ENCODE measurements at regions not wholly inside any gene's neighbourhood (a gene's known extent, or its start where the extent isn't known, plus 50 kb on each side); places are given as distances from the start of the nearest gene placed in this dataset.

DNA sequence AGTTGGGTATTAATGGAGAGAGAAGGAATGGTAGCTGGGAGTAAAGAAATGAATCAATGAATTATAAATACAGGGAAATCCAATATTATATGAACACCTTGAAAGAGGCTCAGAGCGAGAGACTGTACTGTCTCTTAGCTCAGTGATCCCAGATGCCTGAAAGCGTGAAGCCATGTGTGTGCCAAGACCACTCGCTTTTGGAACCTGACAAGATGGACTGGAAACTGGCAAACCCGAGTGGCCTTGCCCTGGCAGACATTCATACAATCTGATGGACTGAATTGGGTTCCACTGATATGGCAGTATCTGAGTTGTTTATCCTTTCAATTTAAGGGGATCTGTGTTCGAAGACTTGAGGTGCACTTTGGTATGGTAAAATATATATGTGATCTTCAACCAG is 170.3 kb downstream of the ERCC6L2 start:
- ChIA-PET CTCF (interaction anchor here (1.0 kb wide), 1 partner anchor 10 kb away, joined by 3 read pairs; no protein-coding TSS in a partner anchor), POLR2A (no interaction called here)
- no peak for DNase-seq (ENCODE audit: low read depth, low spot score)
- no peak overlapping the region for H3K27ac ChIP-seq (ENCODE audit: insufficient read depth, low read depth, low read length)
- no peak overlapping the region for H3K9ac ChIP-seq (replicated peaks; ENCODE audit: extremely low read depth, insufficient read depth, low read length)
- H3K79me2 ChIP-seq (ENCODE audit: control insufficient read depth, insufficient read depth, low read length), result no peaks in the 10 kb centered on the region
- dilution Hi-C loops (cut with MboI; ENCODE audit: extremely low pct_ligation_motif_present, low sequenced_read_pairs) (no loop called here), intact Hi-C loops (cut with micrococcal nuclease) (no loop called here)
- H3K4me1 ChIP-seq (ENCODE audit: control insufficient read depth, extremely low read depth, insufficient read depth, low read length), result no peaks in the 10 kb centered on the region
- H3K4me3 ChIP-seq (replicated peaks in 1 of 3; ENCODE audit: insufficient read depth in 1 of 3, low read depth in 1 of 3, low read length in 3 of 3), result no peak overlapping the region
- H3K9me1 ChIP-seq (replicated peaks; ENCODE audit: control insufficient read depth, extremely low read depth, insufficient read depth, low read length), result no peaks in the 10 kb centered on the region
- BruUV-seq (replicated peaks), result no TSS peak
- TF ChIP-seq POLR2A (IDR thresholded peaks at IDR 0.05; ENCODE audit: low read depth, low read length) (no peak), JUN (IDR thresholded peaks at IDR 0.05; ENCODE audit: borderline replicate concordance, insufficient read depth, insufficient read length, low read depth) (no peak), EZH2 (IDR thresholded peaks at IDR 0.05; ENCODE audit: borderline replicate concordance, low read depth, low read length, severe bottlenecking) (no peak)
- H3K4me2 ChIP-seq (ENCODE audit: insufficient read depth, low read length), result no peak overlapping the region
- no peaks in the 10 kb centered on the region for H4K20me1 ChIP-seq (replicated peaks; ENCODE audit: control insufficient read depth, extremely low read depth, insufficient read depth, low read length)
- no peaks in the 10 kb centered on the region for H3K36me3 ChIP-seq (ENCODE audit: control insufficient read depth in 2 of 2, extremely low read depth in 1 of 2, insufficient read depth in 2 of 2, low read length in 2 of 2)
- no peak overlapping the region for H2AFZ ChIP-seq (ENCODE audit: low read depth, low read length)
- FAIRE-seq, result no peak
- H3K27me3 ChIP-seq (ENCODE audit: control insufficient read depth in 2 of 2, insufficient read depth in 2 of 2, low read length in 2 of 2), result no peaks in the 10 kb centered on the region
- H3K9me3 ChIP-seq (replicated peaks; ENCODE audit: control insufficient read depth, insufficient read depth, low read length), result no peaks in the 10 kb centered on the region

DNA sequence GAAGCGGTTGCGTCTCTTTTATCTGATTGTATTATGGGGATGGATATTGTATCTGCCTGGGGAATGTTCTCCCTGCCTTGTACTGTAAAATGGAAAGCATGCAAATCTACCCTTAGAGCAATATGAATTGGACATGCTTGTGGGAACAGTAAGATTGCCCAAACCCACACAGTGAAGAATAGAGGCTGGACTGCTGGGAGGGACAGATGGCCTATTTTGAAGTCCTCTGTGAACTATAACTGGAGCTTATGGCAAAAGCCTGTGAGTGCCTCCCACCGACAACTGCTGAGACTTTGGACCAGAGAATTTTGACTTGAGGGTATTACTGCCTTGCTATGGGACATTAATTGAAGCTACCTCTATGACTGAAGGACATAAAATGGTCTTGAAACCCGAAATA is 168.9 kb downstream of the ERCC6L2 start:
- Histone ChIP-seq H3K27ac (ENCODE audit: insufficient read depth, low read depth, low read length) (no peak overlapping the region), H3K4me3 (replicated peaks in 1 of 3; ENCODE audit: insufficient read depth in 1 of 3, low read depth in 1 of 3, low read length in 3 of 3) (no peak overlapping the region), H3K4me2 (ENCODE audit: insufficient read depth, low read length) (no peak overlapping the region), H3K9me1 (replicated peaks; ENCODE audit: control insufficient read depth, extremely low read depth, insufficient read depth, low read length) (no peaks in the 10 kb centered on the region), H4K20me1 (replicated peaks; ENCODE audit: control insufficient read depth, extremely low read depth, insufficient read depth, low read length) (no peaks in the 10 kb centered on the region), H2AFZ (ENCODE audit: low read depth, low read length) (no peak overlapping the region), H3K36me3 (ENCODE audit: control insufficient read depth in 2 of 2, extremely low read depth in 1 of 2, insufficient read depth in 2 of 2, low read length in 2 of 2) (no peaks in the 10 kb centered on the region), H3K27me3 (ENCODE audit: control insufficient read depth in 2 of 2, insufficient read depth in 2 of 2, low read length in 2 of 2) (no peaks in the 10 kb centered on the region), H3K9ac (replicated peaks; ENCODE audit: extremely low read depth, insufficient read depth, low read length) (no peak overlapping the region), H3K79me2 (ENCODE audit: control insufficient read depth, insufficient read depth, low read length) (no peaks in the 10 kb centered on the region), H3K9me3 (replicated peaks; ENCODE audit: control insufficient read depth, insufficient read depth, low read length) (no peaks in the 10 kb centered on the region), H3K4me1 (ENCODE audit: control insufficient read depth, extremely low read depth, insufficient read depth, low read length) (no peaks in the 10 kb centered on the region)
- no TSS peak for BruUV-seq (replicated peaks)
- ChIA-PET CTCF (no interaction called here), POLR2A (no interaction called here)
- intact Hi-C loops (cut with micrococcal nuclease), result no loop called here
- FAIRE-seq (no peak), DNase-seq (ENCODE audit: low read depth, low spot score) (no peak)
- dilution Hi-C loops (cut with MboI; ENCODE audit: extremely low pct_ligation_motif_present, low sequenced_read_pairs), result no loop called here
- no peak for TF ChIP-seq GATA2 (IDR thresholded peaks at IDR 0.05; ENCODE audit: insufficient read depth, insufficient read length, low read depth, low read length)
- TF ChIP-seq, protein P1, sequence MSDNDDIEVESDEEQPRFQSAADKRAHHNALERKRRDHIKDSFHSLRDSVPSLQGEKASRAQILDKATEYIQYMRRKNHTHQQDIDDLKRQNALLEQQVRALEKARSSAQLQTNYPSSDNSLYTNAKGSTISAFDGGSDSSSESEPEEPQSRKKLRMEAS (IDR thresholded peaks at IDR 0.05; ENCODE audit: insufficient read depth, insufficient read length), result no peak
- no peak for TF ChIP-seq JUN (IDR thresholded peaks at IDR 0.05; ENCODE audit: borderline replicate concordance, insufficient read depth, insufficient read length, low read depth)
- no peak for TF ChIP-seq FOS (IDR thresholded peaks at IDR 0.05; ENCODE audit: borderline replicate concordance, insufficient read depth, low read length)
- no peak for TF ChIP-seq POLR2AphosphoS5 (IDR thresholded peaks at IDR 0.05; ENCODE audit: insufficient read depth, low read depth, low read length)
- TF ChIP-seq, protein P2, sequence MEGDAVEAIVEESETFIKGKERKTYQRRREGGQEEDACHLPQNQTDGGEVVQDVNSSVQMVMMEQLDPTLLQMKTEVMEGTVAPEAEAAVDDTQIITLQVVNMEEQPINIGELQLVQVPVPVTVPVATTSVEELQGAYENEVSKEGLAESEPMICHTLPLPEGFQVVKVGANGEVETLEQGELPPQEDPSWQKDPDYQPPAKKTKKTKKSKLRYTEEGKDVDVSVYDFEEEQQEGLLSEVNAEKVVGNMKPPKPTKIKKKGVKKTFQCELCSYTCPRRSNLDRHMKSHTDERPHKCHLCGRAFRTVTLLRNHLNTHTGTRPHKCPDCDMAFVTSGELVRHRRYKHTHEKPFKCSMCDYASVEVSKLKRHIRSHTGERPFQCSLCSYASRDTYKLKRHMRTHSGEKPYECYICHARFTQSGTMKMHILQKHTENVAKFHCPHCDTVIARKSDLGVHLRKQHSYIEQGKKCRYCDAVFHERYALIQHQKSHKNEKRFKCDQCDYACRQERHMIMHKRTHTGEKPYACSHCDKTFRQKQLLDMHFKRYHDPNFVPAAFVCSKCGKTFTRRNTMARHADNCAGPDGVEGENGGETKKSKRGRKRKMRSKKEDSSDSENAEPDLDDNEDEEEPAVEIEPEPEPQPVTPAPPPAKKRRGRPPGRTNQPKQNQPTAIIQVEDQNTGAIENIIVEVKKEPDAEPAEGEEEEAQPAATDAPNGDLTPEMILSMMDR (IDR thresholded peaks at IDR 0.05; ENCODE audit: extremely low read depth in 1 of 2, insufficient read depth in 1 of 2, low read depth in 1 of 2, low read length in 2 of 2), result no peak

Data from endothelial cell of umbilical vein (primary cell).